ENCODE measurements at regions not wholly inside any gene's neighbourhood (a gene's known extent, or its start where the extent isn't known, plus 50 kb on each side); places are given as distances from the start of the nearest gene placed in this dataset.

DNA sequence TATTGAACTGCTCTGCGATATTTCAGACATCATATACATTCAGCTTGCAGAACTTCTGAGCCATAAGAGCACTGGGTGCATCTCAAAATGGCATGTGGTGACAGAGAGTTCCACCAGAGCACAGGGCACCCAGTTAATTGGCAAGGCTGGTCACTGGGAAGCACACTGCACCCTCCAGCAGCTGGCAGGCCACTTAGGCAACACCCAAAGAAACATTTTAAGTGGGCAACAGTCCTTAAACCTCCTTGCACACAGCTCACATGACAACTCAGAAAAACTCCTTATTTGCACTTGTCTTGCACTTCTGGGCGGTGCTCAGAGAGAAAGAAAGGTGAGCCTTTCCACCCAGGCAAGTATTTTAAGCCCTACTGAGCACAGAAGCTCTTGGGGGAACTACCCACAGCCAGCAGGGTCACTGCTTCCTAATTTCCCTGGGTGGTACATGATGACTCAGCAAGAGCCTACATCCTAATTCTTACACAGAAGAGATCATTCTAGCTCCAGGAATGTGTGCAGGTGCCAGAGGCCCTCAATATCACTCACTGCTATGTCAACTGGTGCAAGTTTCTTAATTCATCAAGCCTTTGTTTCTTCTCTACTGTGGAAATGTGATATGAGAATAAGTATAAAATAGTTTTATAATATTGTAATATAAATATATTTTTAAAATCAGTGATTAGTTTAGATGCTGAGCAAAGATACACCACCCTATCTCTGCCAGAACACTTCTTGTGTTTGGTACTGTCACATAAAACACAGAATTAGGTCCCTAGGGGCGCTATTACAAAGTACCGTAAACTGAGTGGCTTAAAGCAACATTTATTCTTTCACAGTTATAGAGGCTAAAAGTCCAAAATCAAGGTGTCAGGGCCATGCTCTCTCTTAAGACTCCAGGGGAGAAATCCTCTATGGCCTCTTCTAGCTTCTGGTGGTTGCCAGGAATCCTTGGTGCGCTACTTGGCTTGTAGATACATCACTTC is 155.1 kb upstream of the PPARGC1A start:
- Histone ChIP-seq H3K36me3 (ENCODE audit: insufficient read depth in 1 of 2, low read depth in 1 of 2) (no peaks in the 10 kb centered on the region), H3K4me3 (no peak overlapping the region), H3K27ac (no peak overlapping the region), H3K9me3 (no peaks in the 10 kb centered on the region), H3K27me3 (ENCODE audit: insufficient read depth in 3 of 3, low read length in 2 of 3) (no peaks in the 10 kb centered on the region), H3K4me1 (no peaks in the 10 kb centered on the region)
- WGBS, 3 donors, result 87 to 91% (median 90%) methylated on average over 5 of the region's 5 CpGs
- DNase-seq, result no peak
- intact Hi-C loops (cut with DNase I), result no loop called here
- TF ChIP-seq, protein P1, sequence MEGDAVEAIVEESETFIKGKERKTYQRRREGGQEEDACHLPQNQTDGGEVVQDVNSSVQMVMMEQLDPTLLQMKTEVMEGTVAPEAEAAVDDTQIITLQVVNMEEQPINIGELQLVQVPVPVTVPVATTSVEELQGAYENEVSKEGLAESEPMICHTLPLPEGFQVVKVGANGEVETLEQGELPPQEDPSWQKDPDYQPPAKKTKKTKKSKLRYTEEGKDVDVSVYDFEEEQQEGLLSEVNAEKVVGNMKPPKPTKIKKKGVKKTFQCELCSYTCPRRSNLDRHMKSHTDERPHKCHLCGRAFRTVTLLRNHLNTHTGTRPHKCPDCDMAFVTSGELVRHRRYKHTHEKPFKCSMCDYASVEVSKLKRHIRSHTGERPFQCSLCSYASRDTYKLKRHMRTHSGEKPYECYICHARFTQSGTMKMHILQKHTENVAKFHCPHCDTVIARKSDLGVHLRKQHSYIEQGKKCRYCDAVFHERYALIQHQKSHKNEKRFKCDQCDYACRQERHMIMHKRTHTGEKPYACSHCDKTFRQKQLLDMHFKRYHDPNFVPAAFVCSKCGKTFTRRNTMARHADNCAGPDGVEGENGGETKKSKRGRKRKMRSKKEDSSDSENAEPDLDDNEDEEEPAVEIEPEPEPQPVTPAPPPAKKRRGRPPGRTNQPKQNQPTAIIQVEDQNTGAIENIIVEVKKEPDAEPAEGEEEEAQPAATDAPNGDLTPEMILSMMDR (IDR thresholded peaks at IDR 0.05), result no peak
- no peak for ATAC-seq

DNA sequence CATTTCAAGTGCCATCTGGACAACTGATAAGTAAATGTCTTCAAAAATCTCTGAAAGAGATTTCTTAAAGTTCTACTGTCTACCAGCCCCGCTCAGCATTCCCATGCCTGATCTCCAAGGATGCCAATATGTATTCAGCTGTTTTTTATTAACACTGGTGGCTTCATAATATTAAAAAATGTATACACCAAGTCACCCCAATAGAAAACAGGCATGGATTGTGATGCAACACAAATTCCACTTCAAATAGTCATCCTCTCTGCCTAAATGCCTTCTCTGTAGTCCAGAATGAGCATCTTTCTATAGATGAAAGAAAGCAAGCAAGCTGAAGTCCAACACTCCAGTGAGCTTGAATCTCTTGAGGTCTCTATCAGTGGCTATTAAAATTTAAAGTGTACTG is 152.2 kb upstream of the PPARGC1A start:
- Histone ChIP-seq H3K27me3 (ENCODE audit: insufficient read depth in 3 of 3, low read length in 2 of 3) (no peaks in the 10 kb centered on the region), H3K36me3 (ENCODE audit: insufficient read depth in 1 of 2, low read depth in 1 of 2) (no peaks in the 10 kb centered on the region), H3K4me3 (no peak overlapping the region), H3K4me1 (no peaks in the 10 kb centered on the region), H3K27ac (no peak overlapping the region), H3K9me3 (no peaks in the 10 kb centered on the region)
- DNase-seq (no peak), ATAC-seq (no peak)
- TF ChIP-seq, protein P1 (IDR thresholded peaks at IDR 0.05), result no peak
- 93 to 94% (median 93%) methylated on average over 1 of the region's 1 CpG for WGBS, 3 donors
- intact Hi-C loops (cut with DNase I), result no loop called here

DNA sequence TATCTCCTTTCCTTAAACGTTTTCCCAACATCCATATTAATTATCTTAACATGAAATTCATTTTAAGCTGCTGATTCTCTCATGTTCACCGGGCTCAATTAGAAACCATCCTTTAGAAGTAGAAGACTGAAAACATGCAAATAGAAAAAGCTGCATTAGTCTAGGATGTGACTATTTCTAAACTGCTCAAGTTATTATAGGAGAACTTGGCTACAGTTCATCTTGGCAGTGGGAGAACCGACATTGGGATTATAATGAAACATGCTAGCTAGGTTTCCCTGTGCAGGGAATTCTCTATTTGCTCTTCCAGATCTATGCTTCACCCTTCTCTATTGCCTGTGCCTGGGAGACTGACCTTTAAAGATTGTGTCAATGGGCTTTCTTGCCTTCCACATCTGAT is 151.0 kb upstream of the PPARGC1A start:
- ATAC-seq (no peak), DNase-seq (no peak)
- intact Hi-C loops (cut with DNase I), result no loop called here
- H3K4me1 ChIP-seq, result no peaks in the 10 kb centered on the region
- no peaks in the 10 kb centered on the region for H3K36me3 ChIP-seq (ENCODE audit: insufficient read depth in 1 of 2, low read depth in 1 of 2)
- H3K27me3 ChIP-seq (ENCODE audit: insufficient read depth in 3 of 3, low read length in 2 of 3), result no peaks in the 10 kb centered on the region
- WGBS, 3 donors, result 53 to 67% (median 57%) methylated on average over 3 of the region's 3 CpGs
- H3K27ac ChIP-seq, result no peak overlapping the region
- H3K9me3 ChIP-seq, result no peaks in the 10 kb centered on the region
- no peak overlapping the region for H3K4me3 ChIP-seq
- TF ChIP-seq, protein P1 (IDR thresholded peaks at IDR 0.05), result no peak

DNA sequence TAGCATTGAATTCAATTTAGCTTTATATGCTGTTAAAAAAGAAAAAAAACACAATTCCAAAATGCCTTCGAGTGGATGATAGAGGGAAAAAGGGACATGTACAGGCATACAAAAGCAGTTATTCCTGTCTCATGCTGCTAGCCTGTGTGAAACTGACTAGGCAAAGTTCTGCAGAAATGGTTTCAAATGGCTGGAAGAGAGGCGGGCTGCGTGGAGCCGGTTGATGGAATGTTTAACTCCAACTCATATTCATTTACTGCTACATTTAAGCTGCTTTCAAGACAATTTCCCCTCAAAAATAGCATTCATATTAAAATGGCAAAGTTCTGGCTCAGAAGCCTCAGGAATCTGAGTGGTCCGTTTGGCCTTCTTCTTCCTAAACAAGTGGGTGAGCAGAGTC is 143.8 kb upstream of the PPARGC1A start:
- intact Hi-C loops (cut with DNase I), result loop anchor here in 1 of 2 donors (10.0 kb wide), 1 partner anchor 349 kb away; no protein-coding TSS in a partner anchor
- Histone ChIP-seq H3K4me3 (no peak overlapping the region), H3K9me3 (no peaks in the 10 kb centered on the region), H3K27me3 (ENCODE audit: insufficient read depth in 3 of 3, low read length in 2 of 3) (no peaks in the 10 kb centered on the region), H3K27ac (no peak overlapping the region), H3K36me3 (ENCODE audit: insufficient read depth in 1 of 2, low read depth in 1 of 2) (no peaks in the 10 kb centered on the region), H3K4me1 (no peaks in the 10 kb centered on the region)
- ATAC-seq (no peak), DNase-seq (no peak)
- 80 to 88% (median 87%) methylated on average over 5 of the region's 5 CpGs for WGBS, 3 donors
- TF ChIP-seq, protein P1 (IDR thresholded peaks at IDR 0.05), result no peak
